PC-9 (cell line): ENCODE measurements at regions not wholly inside any gene's neighbourhood (a gene's known extent, or its start where the extent isn't known, plus 50 kb on each side); places are given as distances from the start of the nearest gene placed in this dataset.
"Not testable (repeated sequence)": the region's sequence is repeated elsewhere in the genome, so short reads cannot be mapped to it uniquely, and the experiment has no call there.

Source experiments
- BruUV-seq: library from RNA; stranded (reverse); fragments of 400-500 nt; replicated peaks from 2 replicates; lab custom pipeline; 2021; lab: Mats Ljungman, UMichigan
- CTCF ChIA-PET: fragments of 300-600 bp; sonication (Branson Sonifier 250); formaldehyde crosslinking; loops from one replicate; lab custom pipeline; 2022; ENCODE audit warnings: antibody characterized with exemption; lab: Charles Lee
- POLR2A ChIA-PET: fragments of 300-600 bp; sonication (Branson Sonifier 250); formaldehyde crosslinking; loops from one replicate; lab custom pipeline; 2022; ENCODE audit warnings: antibody characterized with exemption; ENCODE audit not compliant: unreplicated experiment; lab: Charles Lee
- DNase-seq, 2 experiments: peaks; one replicate each; pipeline versions ENCODE4 v3.0.0 to v3.0.0-alpha.2; 2015 to 2022; ENCODE audit warnings: mixed read lengths in 1 of 2
- H2AFZ ChIP-seq: fragments of 200-600 bp; sonication (generic); 2 replicates; pipeline ENCODE4 v1.8.1; 2017; ENCODE audit warnings: antibody characterized with exemption
- H3F3A ChIP-seq: fragments of 200-600 bp; sonication (generic); 2 replicates; pipeline ENCODE4 v1.8.1; 2017; ENCODE audit warnings: antibody characterized with exemption, mild to moderate bottlenecking, low read depth; ENCODE audit not compliant: insufficient read depth
- H3K27ac ChIP-seq: fragments of 200-600 bp; sonication (generic); 2 replicates; pipeline ENCODE4 v1.6.1; 2016; ENCODE audit warnings: mixed run types
- H3K27me3 ChIP-seq: fragments of 200-600 bp; sonication (generic); 2 replicates; pipeline ENCODE4 v1.6.1; 2016; ENCODE audit warnings: low read depth, mixed run types; ENCODE audit not compliant: insufficient read depth
- H3K36me3 ChIP-seq: fragments of 200-600 bp; sonication (generic); 2 replicates; pipeline ENCODE4 v1.6.1; 2016; ENCODE audit warnings: low read depth, mixed run types
- H3K4me1 ChIP-seq: fragments of 200-600 bp; sonication (generic); replicated peaks from 2 replicates; pipeline ENCODE4 v1.6.1; 2016; ENCODE audit warnings: mixed run types; ENCODE audit not compliant: insufficient read depth
- H3K4me2 ChIP-seq: fragments of 200-600 bp; sonication (generic); 2 replicates; pipeline ENCODE4 v1.6.1; 2017; ENCODE audit warnings: mixed run types
- H3K4me3 ChIP-seq: fragments of 200-600 bp; sonication (generic); 2 replicates; pipeline ENCODE4 v1.6.1; 2016; ENCODE audit warnings: mixed run types
- H3K79me2 ChIP-seq: fragments of 200-600 bp; sonication (generic); 2 replicates; pipeline ENCODE4 v1.6.1; 2017; ENCODE audit warnings: low read depth, mixed run types
- H3K9me2 ChIP-seq: fragments of 200-600 bp; sonication (generic); 2 replicates; pipeline ENCODE4 v1.8.1; 2017; ENCODE audit warnings: mild to moderate bottlenecking; ENCODE audit not compliant: insufficient read depth
- H3K9me3 ChIP-seq: fragments of 200-600 bp; sonication (generic); 2 replicates; pipeline ENCODE4 v1.8.1; 2016; ENCODE audit warnings: low read depth; ENCODE audit not compliant: insufficient read depth
- H4K20me1 ChIP-seq: fragments of 200-600 bp; sonication (generic); 2 replicates; pipeline ENCODE4 v1.8.1; 2017; ENCODE audit not compliant: insufficient read depth
- CTCF ChIP-seq: fragments of 200-600 bp; sonication (generic); conservative IDR thresholded peaks from 2 replicates; pipeline ENCODE4 v1.6.1; 2017; ENCODE audit warnings: mixed run types, antibody characterized with exemption, mild to moderate bottlenecking, moderate library complexity
- EZH2 ChIP-seq: fragments of 200-600 bp; sonication (generic); IDR thresholded peaks from 2 replicates; pipeline ENCODE4 v1.8.0; 2017; ENCODE audit warnings: antibody characterized with exemption, low read depth
- intact Hi-C: fragments of 100-400 bp; cut with micrococcal nuclease; formaldehyde crosslinking; loops from one replicate; pipeline ENCODE4 v1.10.0; 2022; ENCODE audit not compliant: unreplicated experiment

DNA sequence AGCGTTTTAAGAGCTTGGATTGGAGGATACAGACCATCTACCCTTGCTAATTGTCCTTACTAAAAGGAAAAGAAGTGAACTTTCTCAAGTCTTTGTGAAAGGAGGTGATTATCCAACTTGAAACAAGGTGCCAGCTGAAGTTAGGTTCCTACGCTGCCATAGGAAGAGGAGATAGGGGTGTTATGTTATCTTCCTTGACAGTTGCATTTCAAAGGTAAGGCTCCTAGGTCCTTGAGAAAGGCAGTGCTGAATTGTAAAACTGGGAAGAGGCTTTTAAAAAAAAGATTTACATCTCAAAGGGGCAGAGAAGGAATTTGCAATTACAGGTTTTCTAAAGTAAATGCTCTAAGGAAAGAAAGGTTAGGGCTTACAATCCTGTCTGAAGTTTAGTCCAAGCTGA, 810.2 kb upstream of the LRATD1 start:
- H3K4me1 ChIP-seq = no peaks in the 10 kb centered on the region
- H3K27me3 ChIP-seq = no peaks in the 10 kb centered on the region
- no peaks in the 10 kb centered on the region for H3F3A ChIP-seq
- no peak for DNase-seq
- intact Hi-C loops = no loop called here
- H3K9me2 ChIP-seq = peaks cover 4% of the 10 kb centered on the region; the same call in 1 of the 2 replicates
- BruUV-seq = no TSS peak
- no peak overlapping the region for H2AFZ ChIP-seq
- no peak overlapping the region for H3K4me3 ChIP-seq
- TF ChIP-seq CTCF (no peak), EZH2 (no peak)
- H4K20me1 ChIP-seq = no peaks in the 10 kb centered on the region
- no peak overlapping the region for H3K27ac ChIP-seq
- CTCF ChIA-PET = no interaction called here
- no peaks in the 10 kb centered on the region for H3K9me3 ChIP-seq
- POLR2A ChIA-PET = no interaction called here
- H3K4me2 ChIP-seq = no peak overlapping the region
- no peaks in the 10 kb centered on the region for H3K36me3 ChIP-seq
- no peaks in the 10 kb centered on the region for H3K79me2 ChIP-seq

DNA sequence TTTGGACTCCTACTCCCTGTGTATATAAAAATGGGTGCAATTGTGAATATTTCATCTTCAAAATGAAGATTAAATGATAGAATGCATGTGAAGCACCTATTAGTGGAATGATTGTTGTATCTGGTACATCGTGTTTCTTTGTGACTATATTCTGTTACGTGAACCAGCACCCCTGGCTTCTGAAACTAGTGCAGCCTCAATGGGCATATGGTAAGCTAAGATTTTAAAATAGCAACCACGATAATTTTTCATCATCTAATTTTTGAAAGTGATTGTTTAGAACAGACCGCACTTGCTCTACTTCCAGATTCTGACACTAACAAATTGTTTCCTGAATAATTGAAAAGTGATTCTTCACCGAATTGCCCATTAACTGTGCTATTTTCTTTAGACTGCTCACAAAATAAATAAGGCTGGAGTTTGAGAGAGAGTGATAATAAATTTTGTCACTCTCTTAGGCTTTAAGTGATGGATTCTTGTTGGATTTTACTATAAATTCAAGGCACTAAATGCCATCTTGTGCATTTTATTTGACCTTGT, 806.1 kb upstream of the LRATD1 start:
- intact Hi-C loops = no loop called here
- TF ChIP-seq EZH2 (no peak), CTCF (no peak)
- H2AFZ ChIP-seq = no peak overlapping the region
- no peaks in the 10 kb centered on the region for H3K79me2 ChIP-seq
- no peaks in the 10 kb centered on the region for H3K27me3 ChIP-seq
- H3F3A ChIP-seq = no peaks in the 10 kb centered on the region
- H3K27ac ChIP-seq = no peak overlapping the region
- no TSS peak for BruUV-seq
- CTCF ChIA-PET = no interaction called here
- POLR2A ChIA-PET = no interaction called here
- H3K4me2 ChIP-seq = no peak overlapping the region
- no peaks in the 10 kb centered on the region for H3K4me1 ChIP-seq
- DNase-seq = no peak
- no peaks in the 10 kb centered on the region for H4K20me1 ChIP-seq
- H3K9me2 ChIP-seq = no peaks in the 10 kb centered on the region
- no peaks in the 10 kb centered on the region for H3K36me3 ChIP-seq
- no peak overlapping the region for H3K4me3 ChIP-seq
- no peaks in the 10 kb centered on the region for H3K9me3 ChIP-seq

DNA sequence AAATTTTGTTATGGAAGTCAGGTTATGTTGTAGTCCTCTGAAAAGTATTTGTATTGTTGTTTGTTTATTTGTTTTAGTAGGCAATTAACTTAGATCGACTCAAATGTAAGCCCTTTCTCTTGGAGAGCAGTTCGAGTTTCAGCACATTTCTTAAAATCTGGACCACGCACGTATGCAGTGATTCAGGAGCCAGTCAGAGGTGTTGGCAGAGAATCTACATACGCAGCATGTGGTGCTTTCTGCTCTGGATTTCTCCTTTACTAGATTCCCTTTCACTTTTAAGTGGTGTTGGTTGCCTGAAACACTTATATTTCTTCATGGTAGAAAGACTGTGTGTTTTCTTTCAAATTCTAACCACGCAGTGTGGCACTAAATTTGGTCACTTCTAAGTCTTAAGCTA, 773.9 kb upstream of the LRATD1 start:
- Histone ChIP-seq H3F3A (no peaks in the 10 kb centered on the region), H3K36me3 (no peaks in the 10 kb centered on the region), H3K9me3 (no peaks in the 10 kb centered on the region), H3K27me3 (no peaks in the 10 kb centered on the region), H3K4me2 (no peak overlapping the region), H3K9me2 (0 out of 2 replicates have a peak, but pooled peaks cover 3% of the 10 kb centered on the region), H3K79me2 (no peaks in the 10 kb centered on the region), H3K4me3 (no peak overlapping the region), H4K20me1 (no peaks in the 10 kb centered on the region), H2AFZ (peak overlapping the region; percentile 31; the same call in 1 of the 2 replicates), H3K27ac (no peak overlapping the region), H3K4me1 (no peaks in the 10 kb centered on the region)
- no TSS peak for BruUV-seq
- DNase-seq = no peak
- ChIA-PET POLR2A (no interaction called here), CTCF (no interaction called here)
- TF ChIP-seq CTCF = no peak
- TF ChIP-seq EZH2 = no peak
- intact Hi-C loops = no loop called here

GRCh38 chr2:13868275-13868674, 764.2 kb upstream of the LRATD1 start:
- not testable (repeated sequence) for BruUV-seq

More at GRCh38 chr2:13868275-13868674, 764.2 kb upstream of the LRATD1 start:
- H3K9me3 ChIP-seq, H3K79me2 ChIP-seq, H3F3A ChIP-seq, DNase-seq, H3K27ac ChIP-seq, H3K27me3 ChIP-seq, H3K4me2 ChIP-seq, H3K9me2 ChIP-seq, H4K20me1 ChIP-seq, H2AFZ ChIP-seq, H3K4me1 ChIP-seq, intact Hi-C loops, CTCF ChIA-PET, POLR2A ChIA-PET, H3K4me3 ChIP-seq, H3K36me3 ChIP-seq: not testable (repeated sequence)
